Endodermal cell (in vitro differentiated cells): ENCODE measurements at regions not wholly inside any gene's neighbourhood (a gene's known extent, or its start where the extent isn't known, plus 50 kb on each side); places are given as distances from the start of the nearest gene placed in this dataset.

ENCODE experiments used
- DNase-seq: peaks from one replicate; pipeline ENCODE4 v3.0.0-alpha.2; 2017
- H3K27ac ChIP-seq: 2 replicates; pipeline ENCODE4 v1.5.1; 2013; ENCODE audit warnings: mild to moderate bottlenecking, low read depth, low read length, moderate library complexity
- H3K27me3 ChIP-seq: 2 replicates; pipeline ENCODE4 v1.6.1; 2013; ENCODE audit warnings: mild to moderate bottlenecking, low read length, moderate library complexity; ENCODE audit not compliant: insufficient read depth, control insufficient read depth, poor library complexity, severe bottlenecking
- H3K36me3 ChIP-seq: 2 replicates; pipeline ENCODE4 v1.7.0; 2013; ENCODE audit warnings: mild to moderate bottlenecking, low read length, moderate library complexity; ENCODE audit not compliant: control insufficient read depth, insufficient read depth
- H3K4me1 ChIP-seq: one replicate; pipeline ENCODE4 v1.7.0; 2013; ENCODE audit warnings: low read length; ENCODE audit not compliant: control insufficient read depth, insufficient read depth
- H3K4me3 ChIP-seq: 2 replicates; pipeline ENCODE4 v1.5.1; 2013; ENCODE audit warnings: mild to moderate bottlenecking, low read length, moderate library complexity
- H3K9ac ChIP-seq: 2 replicates; pipeline ENCODE4 v1.6.1; 2013; ENCODE audit warnings: mild to moderate bottlenecking, low read length, moderate library complexity; ENCODE audit not compliant: poor library complexity, severe bottlenecking; ENCODE audit errors: extremely low read depth
- H3K9me3 ChIP-seq: 2 replicates; pipeline ENCODE4 v1.6.1; 2013; ENCODE audit warnings: mild to moderate bottlenecking, low read length, moderate library complexity; ENCODE audit not compliant: control insufficient read depth
- H3K27ac Mint-ChIP-seq: 2 replicates; pipeline ENCODE4 v1.8.0; 2020; ENCODE audit warnings: mixed read lengths
- H3K27me3 Mint-ChIP-seq: 2 replicates; pipeline ENCODE4 v1.8.0; 2021; ENCODE audit warnings: mild to moderate bottlenecking, mixed read lengths; ENCODE audit not compliant: insufficient read depth
- H3K36me3 Mint-ChIP-seq: 2 replicates; pipeline ENCODE4 v1.8.0; 2020; ENCODE audit warnings: low read depth, mixed read lengths
- H3K4me1 Mint-ChIP-seq: 2 replicates; pipeline ENCODE4 v1.8.0; 2020; ENCODE audit warnings: mixed read lengths
- H3K4me3 Mint-ChIP-seq: 2 replicates; pipeline ENCODE4 v1.8.0; 2020; ENCODE audit warnings: mild to moderate bottlenecking, moderate library complexity, mixed read lengths
- H3K9me3 Mint-ChIP-seq: 2 replicates; pipeline ENCODE4 v1.8.0; 2020; ENCODE audit warnings: mild to moderate bottlenecking, mixed read lengths
- WGBS, 2 experiments: methylation state at CpG; one replicate each; pipeline versions ENCODE4 v1.1.5 to v1.1.7; 2013; ENCODE audit warnings: missing lambda C conversion rate in 2 of 2, mixed read lengths in 1 of 2; ENCODE audit not compliant: insufficient coverage in 1 of 2, insufficient read length in 1 of 2; 5-methylcytosine and 5-hydroxymethylcytosine counted together
- TF ChIP-seq, protein P1 (sequence below): fragments of 200-600 bp; sonication (generic); conservative IDR thresholded peaks from 2 replicates; pipeline ENCODE4 v1.5.0; 2021; ENCODE audit warnings: antibody characterized with exemption, mild to moderate bottlenecking

DNA sequence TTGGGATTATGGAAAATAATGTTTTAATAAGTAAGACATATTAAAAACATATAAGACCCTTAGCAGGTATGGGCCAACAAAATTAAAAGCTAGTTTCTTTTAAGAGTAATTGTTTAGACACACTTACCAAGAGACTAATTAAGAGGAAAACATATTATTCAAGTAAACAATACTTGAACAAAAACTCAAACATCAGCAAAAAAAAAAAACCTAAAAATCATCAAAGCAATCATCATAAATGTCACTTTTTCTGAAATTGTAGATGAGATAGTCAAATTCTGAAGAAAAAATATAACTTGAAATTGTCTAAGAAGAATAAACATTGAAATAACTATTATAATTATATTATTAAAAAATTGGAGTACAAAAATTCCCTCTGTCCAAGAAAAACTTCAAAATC is 1318.2 kb downstream of the ZPLD1 start:
- H3K27me3 Mint-ChIP-seq: no peaks in the 10 kb centered on the region
- H3K36me3 Mint-ChIP-seq: no peaks in the 10 kb centered on the region
- H3K4me1 ChIP-seq: no peaks in the 10 kb centered on the region
- H3K9ac ChIP-seq: no peak overlapping the region
- H3K9me3 Mint-ChIP-seq: no peaks in the 10 kb centered on the region
- no peaks in the 10 kb centered on the region for H3K9me3 ChIP-seq
- TF ChIP-seq, protein P1, sequence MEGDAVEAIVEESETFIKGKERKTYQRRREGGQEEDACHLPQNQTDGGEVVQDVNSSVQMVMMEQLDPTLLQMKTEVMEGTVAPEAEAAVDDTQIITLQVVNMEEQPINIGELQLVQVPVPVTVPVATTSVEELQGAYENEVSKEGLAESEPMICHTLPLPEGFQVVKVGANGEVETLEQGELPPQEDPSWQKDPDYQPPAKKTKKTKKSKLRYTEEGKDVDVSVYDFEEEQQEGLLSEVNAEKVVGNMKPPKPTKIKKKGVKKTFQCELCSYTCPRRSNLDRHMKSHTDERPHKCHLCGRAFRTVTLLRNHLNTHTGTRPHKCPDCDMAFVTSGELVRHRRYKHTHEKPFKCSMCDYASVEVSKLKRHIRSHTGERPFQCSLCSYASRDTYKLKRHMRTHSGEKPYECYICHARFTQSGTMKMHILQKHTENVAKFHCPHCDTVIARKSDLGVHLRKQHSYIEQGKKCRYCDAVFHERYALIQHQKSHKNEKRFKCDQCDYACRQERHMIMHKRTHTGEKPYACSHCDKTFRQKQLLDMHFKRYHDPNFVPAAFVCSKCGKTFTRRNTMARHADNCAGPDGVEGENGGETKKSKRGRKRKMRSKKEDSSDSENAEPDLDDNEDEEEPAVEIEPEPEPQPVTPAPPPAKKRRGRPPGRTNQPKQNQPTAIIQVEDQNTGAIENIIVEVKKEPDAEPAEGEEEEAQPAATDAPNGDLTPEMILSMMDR: no peak
- no peak for DNase-seq
- H3K4me3 Mint-ChIP-seq: no peak overlapping the region
- H3K27ac Mint-ChIP-seq: no peak overlapping the region
- no peaks in the 10 kb centered on the region for H3K4me1 Mint-ChIP-seq
- no peak overlapping the region for H3K4me3 ChIP-seq
- no peaks in the 10 kb centered on the region for H3K36me3 ChIP-seq
- H3K27me3 ChIP-seq: no peaks in the 10 kb centered on the region
- H3K27ac ChIP-seq: no peak overlapping the region

DNA sequence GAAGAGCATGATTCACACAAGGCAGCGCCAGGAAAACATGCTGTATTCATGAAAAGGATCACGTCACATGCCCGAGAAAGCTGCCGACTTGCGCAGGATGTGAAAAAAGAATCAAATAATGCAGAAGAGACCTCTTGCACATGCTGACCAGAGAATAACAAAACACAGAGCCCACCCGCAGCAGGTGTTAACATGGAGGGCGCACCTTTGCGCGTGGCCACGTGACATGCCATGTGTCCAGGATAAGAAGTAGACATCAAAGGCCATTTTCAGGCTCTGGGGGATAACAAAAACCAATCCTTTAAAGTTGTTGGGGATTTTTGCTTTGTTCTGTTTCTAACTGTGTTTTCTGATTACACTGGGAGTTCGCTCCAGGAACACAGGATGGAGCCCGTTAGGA is 1332.8 kb downstream of the ZPLD1 start:
- Mint-ChIP-seq H3K36me3 (no peaks in the 10 kb centered on the region), H3K9me3 (no peaks in the 10 kb centered on the region), H3K4me1 (no peaks in the 10 kb centered on the region), H3K4me3 (no peak overlapping the region), H3K27ac (no peak overlapping the region), H3K27me3 (no peaks in the 10 kb centered on the region)
- H3K4me3 ChIP-seq: no peak overlapping the region
- no peak overlapping the region for H3K27ac ChIP-seq
- H3K4me1 ChIP-seq: no peaks in the 10 kb centered on the region
- WGBS, 2 experiments: 95 to 96% methylated on average over 10 to 12 of the region's 12 CpGs
- DNase-seq: no peak
- H3K27me3 ChIP-seq: peaks cover 9% of the 10 kb centered on the region
- H3K9me3 ChIP-seq: no peaks in the 10 kb centered on the region
- TF ChIP-seq, protein P1: no peak
- no peaks in the 10 kb centered on the region for H3K36me3 ChIP-seq
- no peak overlapping the region for H3K9ac ChIP-seq

DNA sequence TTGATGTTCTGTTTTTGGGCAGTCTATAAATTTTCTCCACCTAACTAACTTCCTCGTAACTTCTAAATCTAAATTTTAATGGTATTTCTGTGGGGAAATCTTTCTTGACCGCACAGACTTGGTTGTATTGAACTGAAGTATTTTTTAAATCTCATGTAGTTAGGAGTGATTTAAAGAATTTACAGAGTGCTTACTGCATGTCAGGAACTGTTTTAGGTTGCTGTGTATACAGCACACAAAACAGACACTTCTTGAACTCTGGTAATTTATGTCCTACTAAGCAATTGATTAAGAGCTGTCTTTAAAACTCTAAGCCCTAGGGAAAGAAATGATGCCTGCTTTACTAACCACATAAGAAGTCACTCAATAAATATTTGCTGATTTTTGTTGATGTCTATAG is 1350.2 kb downstream of the ZPLD1 start:
- Histone ChIP-seq H3K27me3 (no peaks in the 10 kb centered on the region), H3K36me3 (no peaks in the 10 kb centered on the region), H3K9ac (no peak overlapping the region), H3K4me3 (no peak overlapping the region), H3K27ac (no peak overlapping the region), H3K9me3 (no peaks in the 10 kb centered on the region), H3K4me1 (no peaks in the 10 kb centered on the region)
- Mint-ChIP-seq H3K36me3 (no peaks in the 10 kb centered on the region), H3K9me3 (no peaks in the 10 kb centered on the region), H3K27me3 (no peaks in the 10 kb centered on the region), H3K4me1 (no peaks in the 10 kb centered on the region), H3K27ac (no peak overlapping the region), H3K4me3 (no peak overlapping the region)
- DNase-seq: no peak
- TF ChIP-seq, protein P1: no peak
- 88 to 100% methylated on average over 1 of the region's 2 CpGs for WGBS, 2 experiments
